ENCODE measurements at regions not wholly inside any gene's neighbourhood (a gene's known extent, or its start where the extent isn't known, plus 50 kb on each side); places are given as distances from the start of the nearest gene placed in this dataset.

DNA sequence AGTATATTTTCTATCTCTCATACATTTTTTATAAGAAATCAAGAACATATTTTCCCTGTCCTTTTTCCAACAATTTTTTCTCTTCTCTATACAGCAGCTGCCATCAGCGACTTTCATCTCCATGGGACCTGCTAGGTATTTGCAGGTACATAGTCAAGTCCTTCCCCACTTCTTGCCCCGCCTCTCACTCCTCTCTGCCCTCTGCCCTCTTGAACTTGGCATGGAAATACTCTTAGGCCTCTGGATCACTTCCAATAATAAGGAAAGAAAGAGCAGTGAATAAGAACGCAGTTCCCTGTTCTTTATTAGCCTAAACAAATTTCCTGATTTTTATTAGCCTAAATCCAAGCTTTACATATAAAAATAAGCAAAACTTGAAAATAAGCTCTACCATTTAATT, 353.1 kb downstream of the SEC23A start:
- TF ChIP-seq, protein P1, sequence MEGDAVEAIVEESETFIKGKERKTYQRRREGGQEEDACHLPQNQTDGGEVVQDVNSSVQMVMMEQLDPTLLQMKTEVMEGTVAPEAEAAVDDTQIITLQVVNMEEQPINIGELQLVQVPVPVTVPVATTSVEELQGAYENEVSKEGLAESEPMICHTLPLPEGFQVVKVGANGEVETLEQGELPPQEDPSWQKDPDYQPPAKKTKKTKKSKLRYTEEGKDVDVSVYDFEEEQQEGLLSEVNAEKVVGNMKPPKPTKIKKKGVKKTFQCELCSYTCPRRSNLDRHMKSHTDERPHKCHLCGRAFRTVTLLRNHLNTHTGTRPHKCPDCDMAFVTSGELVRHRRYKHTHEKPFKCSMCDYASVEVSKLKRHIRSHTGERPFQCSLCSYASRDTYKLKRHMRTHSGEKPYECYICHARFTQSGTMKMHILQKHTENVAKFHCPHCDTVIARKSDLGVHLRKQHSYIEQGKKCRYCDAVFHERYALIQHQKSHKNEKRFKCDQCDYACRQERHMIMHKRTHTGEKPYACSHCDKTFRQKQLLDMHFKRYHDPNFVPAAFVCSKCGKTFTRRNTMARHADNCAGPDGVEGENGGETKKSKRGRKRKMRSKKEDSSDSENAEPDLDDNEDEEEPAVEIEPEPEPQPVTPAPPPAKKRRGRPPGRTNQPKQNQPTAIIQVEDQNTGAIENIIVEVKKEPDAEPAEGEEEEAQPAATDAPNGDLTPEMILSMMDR (IDR thresholded peaks at IDR 0.05; ENCODE audit: insufficient read depth, low read depth, low read length, missing control alignments), result no peak
- DNase-seq (ENCODE audit: low read depth), result no peak
- no peak overlapping the region for H3K4me3 ChIP-seq (ENCODE audit: low read length)

DNA sequence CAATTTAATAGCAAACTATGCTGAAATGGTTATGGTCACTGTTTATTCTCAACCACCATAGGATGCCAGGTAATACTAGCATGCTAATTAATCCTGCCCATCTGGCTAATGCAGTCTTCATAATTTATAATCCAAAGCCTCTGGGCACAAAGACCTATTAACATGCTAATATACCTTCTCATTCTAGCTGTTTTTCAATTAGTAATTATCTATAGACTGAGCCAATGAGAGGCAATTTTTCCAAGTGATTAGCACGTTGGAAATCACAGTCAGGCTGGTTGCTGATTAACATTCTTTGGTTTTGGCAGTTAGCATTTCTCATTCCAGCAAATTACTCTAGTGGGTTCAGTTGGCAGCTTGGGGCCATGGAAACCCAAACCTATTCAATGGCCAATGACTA, 357.2 kb downstream of the SEC23A start:
- DNase-seq (ENCODE audit: low read depth), result no peak
- no peak overlapping the region for H3K4me3 ChIP-seq (ENCODE audit: low read length)
- TF ChIP-seq, protein P1 (IDR thresholded peaks at IDR 0.05; ENCODE audit: insufficient read depth, low read depth, low read length, missing control alignments), result no peak

DNA sequence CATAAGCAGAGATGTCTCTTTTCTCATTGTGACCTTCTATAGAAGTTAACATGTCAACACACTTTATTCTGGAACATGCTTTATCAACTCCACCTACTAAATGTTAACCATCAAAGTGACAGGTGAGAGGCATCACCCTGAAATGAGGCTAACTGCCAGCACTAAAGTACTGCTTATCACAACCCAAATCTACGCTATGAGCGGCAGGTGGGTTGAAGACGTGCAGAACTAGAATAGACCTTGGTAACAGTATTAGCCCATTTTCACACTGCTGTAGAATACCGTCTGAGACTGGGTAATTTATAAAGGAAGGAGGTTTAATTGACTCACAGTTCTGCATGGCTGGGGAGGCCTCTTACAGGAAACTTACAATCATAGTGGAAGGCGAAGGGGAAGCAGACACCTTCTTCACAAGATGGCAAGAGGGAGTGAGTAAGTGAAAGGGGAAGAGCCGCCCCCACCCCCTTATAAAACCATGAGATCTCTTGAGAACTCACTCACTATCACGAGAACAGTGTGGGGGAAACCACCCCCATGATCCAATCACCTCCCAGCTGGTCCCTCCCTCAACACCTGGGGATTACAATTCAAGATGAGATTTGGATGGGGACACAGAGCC, 359.0 kb downstream of the SEC23A start:
- DNase-seq (ENCODE audit: low read depth), result no peak
- TF ChIP-seq, protein P1 (IDR thresholded peaks at IDR 0.05; ENCODE audit: insufficient read depth, low read depth, low read length, missing control alignments), result no peak
- H3K4me3 ChIP-seq (ENCODE audit: low read length), result no peak overlapping the region

DNA sequence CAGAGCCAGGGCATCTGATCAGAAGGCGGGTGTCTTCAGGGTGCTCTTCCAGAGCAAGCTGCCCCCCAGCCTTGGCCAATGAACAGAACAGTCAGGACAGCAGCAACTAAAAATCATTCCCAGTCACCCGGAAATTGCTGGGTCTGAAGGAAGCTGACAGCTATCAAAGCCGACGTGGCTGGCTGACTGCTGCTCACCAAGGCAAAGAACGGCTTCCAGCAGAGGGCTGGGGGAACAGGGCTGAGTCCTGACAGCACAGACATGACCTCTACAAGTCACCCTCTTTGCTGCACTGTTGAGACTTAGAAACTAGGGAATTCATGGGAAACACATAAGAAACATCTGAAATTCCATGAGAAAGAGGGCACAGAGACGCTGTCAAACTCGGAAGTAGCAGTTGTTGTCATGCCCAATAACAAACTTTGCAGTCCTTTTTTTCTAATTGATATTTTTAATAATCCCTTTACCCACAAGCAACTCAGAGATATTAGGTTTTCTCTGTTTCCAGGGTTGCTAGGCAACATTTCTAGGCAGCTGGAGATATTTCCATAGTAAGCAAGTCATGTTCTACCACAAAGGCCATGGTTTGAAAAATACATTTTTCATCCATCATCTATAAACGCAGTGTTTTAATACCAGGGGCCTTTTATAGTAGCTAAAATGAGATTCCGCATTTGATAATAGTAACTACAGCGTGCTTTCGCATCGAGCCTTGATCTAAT, 365.2 kb downstream of the SEC23A start:
- TF ChIP-seq, protein P1 (IDR thresholded peaks at IDR 0.05; ENCODE audit: insufficient read depth, low read depth, low read length, missing control alignments), result no peak
- no peak overlapping the region for H3K4me3 ChIP-seq (ENCODE audit: low read length)
- no peak for DNase-seq (ENCODE audit: low read depth)

DNA sequence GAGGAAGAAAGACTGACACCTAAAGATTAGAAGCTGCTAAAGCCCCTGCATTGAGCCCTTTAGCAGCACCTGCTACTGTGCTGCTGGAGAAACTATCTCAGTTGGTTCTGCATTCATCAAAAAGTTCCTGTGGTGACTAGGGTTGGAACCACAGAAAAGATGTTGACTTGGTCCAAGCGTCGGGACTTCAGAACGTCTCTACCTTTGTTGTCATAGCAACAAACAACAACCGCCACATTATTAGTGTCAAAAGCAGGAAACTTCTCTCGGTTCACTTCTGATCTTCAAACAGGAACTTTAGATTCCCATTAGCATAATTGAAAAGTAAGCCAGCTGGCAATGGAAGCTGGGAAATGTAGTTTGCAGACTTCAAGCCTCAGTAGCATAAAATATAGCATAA, 368.0 kb downstream of the SEC23A start:
- H3K4me3 ChIP-seq (ENCODE audit: low read length), result no peak overlapping the region
- TF ChIP-seq, protein P1 (IDR thresholded peaks at IDR 0.05; ENCODE audit: insufficient read depth, low read depth, low read length, missing control alignments), result no peak
- DNase-seq (ENCODE audit: low read depth), result no peak

DNA sequence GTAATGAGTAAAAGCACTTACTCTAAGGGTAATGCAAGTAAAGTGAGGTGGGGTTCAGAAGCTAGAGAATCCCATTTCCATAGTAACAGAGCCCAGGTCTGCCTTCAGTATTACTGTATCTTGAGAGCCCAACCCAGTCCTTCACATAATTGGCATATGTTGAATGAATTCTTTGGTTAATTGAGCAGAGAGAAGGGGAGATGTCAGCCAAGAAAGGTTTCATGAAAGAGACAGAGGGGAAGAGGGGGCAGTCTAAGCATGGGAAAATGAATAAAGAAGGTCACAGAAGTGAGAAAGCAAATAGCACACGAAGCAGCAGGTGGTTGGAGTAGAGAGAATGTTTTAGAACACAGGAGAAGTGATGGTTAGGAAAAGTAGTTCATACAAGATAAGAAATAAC, 371.1 kb downstream of the SEC23A start:
- H3K4me3 ChIP-seq (ENCODE audit: low read length), result no peak overlapping the region
- TF ChIP-seq, protein P1 (IDR thresholded peaks at IDR 0.05; ENCODE audit: insufficient read depth, low read depth, low read length, missing control alignments), result no peak
- DNase-seq (ENCODE audit: low read depth), result no peak

DNA sequence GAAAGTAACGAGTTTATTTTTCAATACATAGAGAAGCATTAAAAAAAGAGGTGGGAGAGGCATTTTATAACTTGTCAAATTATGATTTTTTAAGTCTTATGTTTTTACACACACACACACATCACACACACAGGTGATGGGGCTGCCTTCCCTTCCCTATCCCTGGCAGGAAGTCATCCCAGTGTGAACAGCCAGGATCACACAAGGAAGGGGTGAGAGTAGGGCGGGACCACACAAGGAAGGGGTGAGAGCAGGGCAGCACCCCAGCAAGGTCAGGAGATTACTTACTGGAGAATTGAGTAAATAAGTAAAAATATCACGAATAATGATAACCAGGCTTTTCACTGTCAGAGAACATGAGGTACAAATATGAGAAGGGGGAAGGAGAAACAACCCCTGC, 372.6 kb downstream of the SEC23A start:
- DNase-seq (ENCODE audit: low read depth), result no peak
- H3K4me3 ChIP-seq (ENCODE audit: low read length), result no peak overlapping the region
- TF ChIP-seq, protein P1 (IDR thresholded peaks at IDR 0.05; ENCODE audit: insufficient read depth, low read depth, low read length, missing control alignments), result no peak
